Astrocyte of the cerebellum (primary cell): ENCODE measurements at regions not wholly inside any gene's neighbourhood (a gene's known extent, or its start where the extent isn't known, plus 50 kb on each side); places are given as distances from the start of the nearest gene placed in this dataset.

Experiments
- DNase-seq: peaks from one replicate; pipeline ENCODE4 v3.0.0-alpha.2; 2011; ENCODE audit warnings: low read depth
- H3K4me3 ChIP-seq: 2 replicates; pipeline ENCODE4 v1.5.1; 2011; ENCODE audit warnings: mild to moderate bottlenecking, low read depth, low read length, moderate library complexity
- in situ Hi-C: cut with HindIII; loops from 2 replicates; pipeline ENCODE4 v1.10.0; 2017; ENCODE audit warnings: low sequenced_read_pairs
- TF ChIP-seq, protein P1 (sequence below): IDR thresholded peaks from 2 replicates; pipeline ENCODE4 v1.5.1; 2012; ENCODE audit warnings: low read length, low read depth, moderate library complexity, mild to moderate bottlenecking; ENCODE audit errors: missing control alignments

DNA sequence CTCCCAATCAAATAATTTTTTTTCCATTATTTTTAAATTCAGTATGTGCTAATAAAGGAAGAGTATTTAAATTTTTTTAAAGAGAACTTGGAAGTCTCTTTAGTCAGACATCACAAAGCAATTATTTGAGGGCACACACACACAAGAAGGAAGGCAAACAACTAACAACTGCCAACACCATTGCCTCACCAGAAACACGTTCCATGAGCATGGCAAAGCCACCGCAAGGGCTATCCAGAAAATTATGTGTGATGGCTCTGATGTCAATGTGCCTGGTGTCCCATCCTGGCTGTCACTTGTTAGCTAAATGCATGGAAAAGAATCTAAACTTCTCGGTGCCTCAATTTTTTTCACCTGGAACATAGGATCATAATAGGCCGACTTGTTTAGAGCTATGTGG, 262.9 kb downstream of the SEC16B start:
- TF ChIP-seq, protein P1, sequence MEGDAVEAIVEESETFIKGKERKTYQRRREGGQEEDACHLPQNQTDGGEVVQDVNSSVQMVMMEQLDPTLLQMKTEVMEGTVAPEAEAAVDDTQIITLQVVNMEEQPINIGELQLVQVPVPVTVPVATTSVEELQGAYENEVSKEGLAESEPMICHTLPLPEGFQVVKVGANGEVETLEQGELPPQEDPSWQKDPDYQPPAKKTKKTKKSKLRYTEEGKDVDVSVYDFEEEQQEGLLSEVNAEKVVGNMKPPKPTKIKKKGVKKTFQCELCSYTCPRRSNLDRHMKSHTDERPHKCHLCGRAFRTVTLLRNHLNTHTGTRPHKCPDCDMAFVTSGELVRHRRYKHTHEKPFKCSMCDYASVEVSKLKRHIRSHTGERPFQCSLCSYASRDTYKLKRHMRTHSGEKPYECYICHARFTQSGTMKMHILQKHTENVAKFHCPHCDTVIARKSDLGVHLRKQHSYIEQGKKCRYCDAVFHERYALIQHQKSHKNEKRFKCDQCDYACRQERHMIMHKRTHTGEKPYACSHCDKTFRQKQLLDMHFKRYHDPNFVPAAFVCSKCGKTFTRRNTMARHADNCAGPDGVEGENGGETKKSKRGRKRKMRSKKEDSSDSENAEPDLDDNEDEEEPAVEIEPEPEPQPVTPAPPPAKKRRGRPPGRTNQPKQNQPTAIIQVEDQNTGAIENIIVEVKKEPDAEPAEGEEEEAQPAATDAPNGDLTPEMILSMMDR = no peak
- no peak overlapping the region for H3K4me3 ChIP-seq
- no peak for DNase-seq
- in situ Hi-C loops = no loop called here

DNA sequence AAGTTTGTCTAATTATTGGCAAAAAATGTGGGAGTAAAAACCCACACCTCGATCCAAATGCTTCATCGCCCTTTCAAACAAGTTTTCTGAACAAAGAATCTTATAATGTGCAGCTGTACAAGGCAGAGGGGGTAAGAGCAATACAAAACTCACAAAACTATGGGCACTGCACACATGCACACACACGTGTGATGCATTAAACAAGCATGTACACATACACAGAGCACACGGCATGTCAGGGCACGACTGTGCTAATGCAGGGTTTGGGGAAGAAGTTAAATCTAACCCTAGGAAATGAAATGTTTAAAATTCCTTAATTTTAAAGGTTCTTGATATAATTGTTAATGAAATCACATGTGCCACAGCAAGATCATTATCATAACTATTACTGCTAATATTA, 264.0 kb downstream of the SEC16B start:
- no peak for DNase-seq
- H3K4me3 ChIP-seq = no peak overlapping the region
- TF ChIP-seq, protein P1 = no peak
- in situ Hi-C loops = no loop called here

DNA sequence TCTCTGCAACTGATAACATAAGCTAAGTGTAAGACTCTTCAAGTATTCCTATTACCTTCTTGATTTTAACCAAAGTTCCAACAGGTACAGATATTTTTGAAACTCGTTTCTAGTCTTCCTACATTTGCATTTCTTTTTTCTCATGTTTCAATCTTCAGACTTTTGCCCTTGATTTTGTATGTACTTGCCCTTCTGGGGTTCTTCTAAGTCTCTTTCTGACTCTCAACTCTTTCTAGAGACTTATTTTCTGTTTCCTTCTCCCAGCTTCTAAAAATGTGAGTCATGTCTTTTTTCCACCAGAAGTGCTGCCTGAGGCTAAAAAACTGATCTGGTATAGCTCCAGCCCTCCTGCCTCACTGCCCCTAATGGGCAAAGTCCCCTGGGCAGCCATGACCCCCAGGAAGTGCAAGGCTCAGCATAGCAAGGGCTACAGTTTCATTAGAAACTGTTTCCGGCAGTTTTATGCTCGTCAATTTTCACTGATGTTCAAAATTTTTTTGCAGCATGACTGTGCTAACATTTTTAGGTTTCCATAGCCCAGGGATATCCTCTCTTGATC, 265.9 kb downstream of the SEC16B start:
- in situ Hi-C loops = no loop called here
- TF ChIP-seq, protein P1 = no peak
- no peak overlapping the region for H3K4me3 ChIP-seq
- no peak for DNase-seq

DNA sequence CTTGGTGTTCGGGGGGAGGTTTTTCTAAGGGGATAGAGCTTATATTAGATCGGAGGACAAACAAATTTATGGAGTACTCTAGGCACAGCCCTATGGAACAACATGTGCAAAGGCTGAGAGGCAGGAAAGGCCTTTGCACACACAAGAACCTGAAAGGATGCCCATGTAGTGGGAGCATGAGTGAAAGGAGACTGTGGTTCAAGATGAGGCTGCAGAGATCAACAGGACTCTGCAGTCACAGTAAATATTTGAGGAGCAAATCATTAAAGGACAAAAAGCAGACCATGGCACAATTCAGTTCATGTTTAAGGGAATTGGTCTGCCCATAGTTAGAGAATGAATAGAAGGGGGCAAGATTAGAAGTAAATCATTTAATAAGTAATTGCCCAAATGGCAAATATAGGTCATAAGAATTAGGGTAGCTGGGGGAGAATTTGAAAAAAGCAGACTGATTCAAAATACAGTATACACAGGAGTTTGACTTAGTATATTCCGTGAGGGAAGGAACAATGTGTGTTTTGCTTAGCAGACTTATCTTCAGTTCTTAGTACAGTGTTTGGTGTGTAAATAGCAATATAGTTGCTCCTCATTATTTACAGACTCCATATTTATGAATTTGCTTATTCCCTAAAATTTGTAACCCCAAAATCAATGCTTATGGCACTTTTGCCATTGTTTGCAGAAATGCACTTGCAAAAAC, 268.1 kb downstream of the SEC16B start:
- in situ Hi-C loops = no loop called here
- TF ChIP-seq, protein P1 = no peak
- no peak overlapping the region for H3K4me3 ChIP-seq
- DNase-seq = no peak

DNA sequence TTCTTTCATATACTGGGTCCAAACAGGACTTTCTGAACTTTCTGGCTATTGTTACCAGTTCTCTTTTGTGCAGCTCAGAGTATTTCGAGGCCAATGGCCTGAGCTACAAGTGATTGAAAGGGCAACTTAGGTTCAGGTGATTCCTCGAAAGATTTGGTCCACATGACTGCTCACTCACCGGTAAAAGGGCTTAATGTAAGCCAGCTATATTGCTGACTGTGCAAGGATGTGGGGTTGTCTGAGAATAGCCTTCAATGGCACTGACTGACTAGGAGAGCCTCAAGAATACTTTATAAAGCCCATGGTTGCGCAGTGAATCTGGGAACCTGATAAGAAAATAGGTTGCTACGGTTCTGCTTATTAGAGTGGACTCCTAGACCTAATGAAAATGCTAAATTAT, 269.0 kb downstream of the SEC16B start:
- H3K4me3 ChIP-seq = no peak overlapping the region
- TF ChIP-seq, protein P1 = no peak
- in situ Hi-C loops = no loop called here
- no peak for DNase-seq

DNA sequence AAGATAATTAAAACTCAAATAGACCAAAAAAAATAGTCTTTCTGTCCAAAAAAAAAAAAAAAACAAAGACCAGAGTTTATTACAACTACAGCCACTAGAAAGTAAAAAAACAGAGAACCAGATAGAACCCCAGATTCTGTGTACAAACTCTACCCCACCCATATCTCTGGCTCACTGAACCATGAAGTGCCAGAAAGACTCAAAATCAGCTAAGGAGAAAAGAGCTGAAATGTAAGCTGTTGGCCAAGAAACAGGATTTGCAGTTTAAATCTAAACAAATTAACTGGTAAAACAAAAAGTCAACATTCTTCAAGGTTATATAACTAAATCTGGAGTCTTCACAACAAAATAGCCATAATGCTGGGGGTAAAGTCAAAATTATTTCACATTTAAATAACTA, 278.9 kb downstream of the SEC16B start:
- in situ Hi-C loops = no loop called here
- DNase-seq = no peak

More for the DNA sequence above, 278.9 kb downstream of the SEC16B start:
- TF ChIP-seq, protein P1 = no peak
- no peak overlapping the region for H3K4me3 ChIP-seq
